GM20000 (cell line): ENCODE measurements at regions not wholly inside any gene's neighbourhood (a gene's known extent, or its start where the extent isn't known, plus 50 kb on each side); places are given as distances from the start of the nearest gene placed in this dataset.

ENCODE experiments used
- DNase-seq: peaks from one replicate; pipeline ENCODE4 v3.0.0; 2012; ENCODE audit warnings: low spot score
- TF ChIP-seq, protein P1 (sequence below): IDR thresholded peaks from 2 replicates; pipeline ENCODE4 v1.5.1; 2012; ENCODE audit warnings: mild to moderate bottlenecking, control low read depth; ENCODE audit errors: extremely low read depth, missing control alignments

- TF ChIP-seq, protein P1, sequence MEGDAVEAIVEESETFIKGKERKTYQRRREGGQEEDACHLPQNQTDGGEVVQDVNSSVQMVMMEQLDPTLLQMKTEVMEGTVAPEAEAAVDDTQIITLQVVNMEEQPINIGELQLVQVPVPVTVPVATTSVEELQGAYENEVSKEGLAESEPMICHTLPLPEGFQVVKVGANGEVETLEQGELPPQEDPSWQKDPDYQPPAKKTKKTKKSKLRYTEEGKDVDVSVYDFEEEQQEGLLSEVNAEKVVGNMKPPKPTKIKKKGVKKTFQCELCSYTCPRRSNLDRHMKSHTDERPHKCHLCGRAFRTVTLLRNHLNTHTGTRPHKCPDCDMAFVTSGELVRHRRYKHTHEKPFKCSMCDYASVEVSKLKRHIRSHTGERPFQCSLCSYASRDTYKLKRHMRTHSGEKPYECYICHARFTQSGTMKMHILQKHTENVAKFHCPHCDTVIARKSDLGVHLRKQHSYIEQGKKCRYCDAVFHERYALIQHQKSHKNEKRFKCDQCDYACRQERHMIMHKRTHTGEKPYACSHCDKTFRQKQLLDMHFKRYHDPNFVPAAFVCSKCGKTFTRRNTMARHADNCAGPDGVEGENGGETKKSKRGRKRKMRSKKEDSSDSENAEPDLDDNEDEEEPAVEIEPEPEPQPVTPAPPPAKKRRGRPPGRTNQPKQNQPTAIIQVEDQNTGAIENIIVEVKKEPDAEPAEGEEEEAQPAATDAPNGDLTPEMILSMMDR: no peak
Observed at GRCh38 chr4:186885289-186885688, 161.6 kb upstream of the FAT1 start.

DNA sequence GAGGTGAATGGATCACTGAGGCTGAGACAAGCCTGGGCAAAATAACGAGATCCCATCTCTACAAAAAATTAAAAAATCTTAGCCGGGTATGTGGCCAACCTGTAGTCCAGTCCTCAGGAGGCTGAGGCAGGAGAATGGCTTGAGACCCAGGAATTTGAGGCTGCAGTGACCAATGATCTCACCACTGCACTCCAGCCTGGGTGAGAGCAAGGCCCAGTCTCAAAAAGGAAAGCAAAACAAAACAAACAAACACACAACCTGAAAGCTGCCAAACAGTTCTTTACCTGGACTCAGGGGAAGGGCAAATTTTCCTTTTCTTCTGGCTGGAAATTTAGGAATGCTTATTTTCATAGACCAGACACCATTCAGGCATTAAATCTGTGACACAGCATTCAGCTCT, 163.1 kb upstream of the FAT1 start:
- TF ChIP-seq, protein P1: no peak
- no peak for DNase-seq

More at GRCh38 chr4:186885289-186885688, 161.6 kb upstream of the FAT1 start:
- no peak for DNase-seq

GRCh38 chr4:186887291-186887700, 163.6 kb upstream of the FAT1 start:
- DNase-seq: no peak
- TF ChIP-seq, protein P1: no peak

DNA sequence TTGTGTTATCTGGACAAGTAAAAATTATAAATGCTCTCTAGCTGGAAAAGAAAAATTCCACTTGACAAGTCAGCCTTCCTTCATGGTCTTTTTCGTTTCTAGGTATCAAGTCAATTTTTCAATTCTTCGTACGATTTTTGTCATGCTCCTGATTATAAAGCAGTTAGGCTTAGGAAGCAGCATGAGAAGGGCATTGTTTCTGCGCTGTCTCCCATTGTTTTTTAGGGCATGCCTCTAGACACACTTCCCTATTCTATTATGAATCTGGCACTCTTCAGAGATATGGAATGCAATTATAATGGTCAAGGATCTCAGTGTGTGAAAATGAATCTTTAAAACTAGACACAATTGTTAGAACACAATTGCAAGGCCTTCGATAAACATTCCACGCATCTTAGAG, 164.1 kb upstream of the FAT1 start:
- TF ChIP-seq, protein P1: no peak
- DNase-seq: no peak

- no peak for DNase-seq
- TF ChIP-seq, protein P1: no peak
Observed at GRCh38 chr4:186889876-186890643, 166.4 kb upstream of the FAT1 start.

DNA sequence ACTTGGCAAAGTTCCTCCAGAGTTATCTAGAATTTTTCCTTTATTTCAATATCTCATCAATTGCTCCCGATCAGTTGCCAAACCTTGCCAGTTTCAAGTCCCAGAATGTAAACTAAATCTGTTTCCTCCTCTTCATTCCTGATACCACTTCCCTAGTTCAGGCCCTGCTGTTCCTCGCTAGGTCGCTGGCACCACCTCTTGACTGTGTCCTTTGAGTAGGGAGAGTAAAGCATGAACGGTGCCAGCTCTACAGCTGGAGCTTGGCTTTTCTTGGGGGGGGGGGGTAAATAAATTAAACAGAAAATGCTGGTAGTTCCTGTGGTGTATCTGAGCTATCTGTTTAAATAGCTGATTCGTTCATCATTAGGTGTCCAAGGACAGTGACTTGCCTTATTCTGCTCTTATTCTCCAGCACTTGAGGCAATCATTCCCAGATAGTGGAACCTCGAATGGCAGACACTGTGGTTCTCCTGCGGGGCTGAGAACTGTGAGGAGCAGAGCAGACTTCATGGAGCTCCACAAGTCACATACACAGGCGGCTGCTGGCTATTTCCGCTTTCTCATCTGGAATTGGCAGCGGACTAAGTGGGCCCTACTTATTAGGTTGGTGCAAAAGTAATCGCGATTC, 168.3 kb upstream of the FAT1 start:
- TF ChIP-seq, protein P1: no peak
- no peak for DNase-seq

- no peak for DNase-seq
- TF ChIP-seq, protein P1: no peak
Observed at GRCh38 chr4:186898367-186898766, 174.7 kb upstream of the FAT1 start.
